ENCODE measurements at regions not wholly inside any gene's neighbourhood (a gene's known extent, or its start where the extent isn't known, plus 50 kb on each side); places are given as distances from the start of the nearest gene placed in this dataset.
"Not testable (repeated sequence)": the region's sequence is repeated elsewhere in the genome, so short reads cannot be mapped to it uniquely, and the experiment has no call there.

- DNase-seq (ENCODE audit: insufficient read length, low spot score) (no peak), FAIRE-seq (no peak)
Observed at GRCh38 chr9:80520231-80520630, 948.5 kb downstream of the TLE4 start.

- FAIRE-seq (no peak), DNase-seq (ENCODE audit: insufficient read length, low spot score) (no peak)
Observed at GRCh38 chr9:80518441-80518840, 946.7 kb downstream of the TLE4 start.

GRCh38 chr9:80516679-80517078, 944.9 kb downstream of the TLE4 start:
- FAIRE-seq (no peak), DNase-seq (ENCODE audit: insufficient read length, low spot score) (no peak)

GRCh38 chr9:80509358-80509757, 937.6 kb downstream of the TLE4 start:
- DNase-seq (ENCODE audit: insufficient read length, low spot score), result no peak
- no peak for FAIRE-seq

- FAIRE-seq (no peak), DNase-seq (ENCODE audit: insufficient read length, low spot score) (no peak)
Observed at GRCh38 chr9:80507611-80508010, 935.8 kb downstream of the TLE4 start.

- FAIRE-seq (no peak), DNase-seq (ENCODE audit: insufficient read length, low spot score) (no peak)
Observed at GRCh38 chr9:80504601-80505230, 933.0 kb downstream of the TLE4 start.

GRCh38 chr9:80503671-80504281, 932.0 kb downstream of the TLE4 start:
- no peak for DNase-seq (ENCODE audit: insufficient read length, low spot score)

GRCh38 chr9:80502306-80502705, 930.5 kb downstream of the TLE4 start:
- no peak for DNase-seq (ENCODE audit: insufficient read length, low spot score)
- no peak for FAIRE-seq

More at GRCh38 chr9:80503671-80504281, 932.0 kb downstream of the TLE4 start:
- no peak for FAIRE-seq

- DNase-seq (ENCODE audit: insufficient read length, low spot score) (no peak), FAIRE-seq (no peak)
Observed at GRCh38 chr9:80501635-80502034, 929.9 kb downstream of the TLE4 start.

- DNase-seq (ENCODE audit: insufficient read length, low spot score), result no peak
- FAIRE-seq, result no peak
Observed at GRCh38 chr9:80500300-80500699, 928.5 kb downstream of the TLE4 start.

GRCh38 chr9:80498001-80498555, 926.3 kb downstream of the TLE4 start:
- FAIRE-seq (no peak), DNase-seq (ENCODE audit: insufficient read length, low spot score) (no peak)

GRCh38 chr9:80496901-80497556, 925.3 kb downstream of the TLE4 start:
- FAIRE-seq (no peak), DNase-seq (ENCODE audit: insufficient read length, low spot score) (no peak)

GRCh38 chr9:80493258-80493657, 921.5 kb downstream of the TLE4 start:
- FAIRE-seq (no peak), DNase-seq (ENCODE audit: insufficient read length, low spot score) (no peak)

- no peak for DNase-seq (ENCODE audit: insufficient read length, low spot score)
- no peak for FAIRE-seq
Observed at GRCh38 chr9:80492221-80492620, 920.5 kb downstream of the TLE4 start.

- DNase-seq (ENCODE audit: insufficient read length, low spot score), result no peak
- no peak for FAIRE-seq
Observed at GRCh38 chr9:80491086-80491696, 919.4 kb downstream of the TLE4 start.

- FAIRE-seq, result no peak
- DNase-seq (ENCODE audit: insufficient read length, low spot score), result no peak
Observed at GRCh38 chr9:80489329-80489728, 917.6 kb downstream of the TLE4 start.

GRCh38 chr9:80485420-80486250, 913.9 kb downstream of the TLE4 start:
- FAIRE-seq (no peak), DNase-seq (ENCODE audit: insufficient read length, low spot score) (no peak)

GRCh38 chr9:80482251-80482650, 910.5 kb downstream of the TLE4 start:
- not testable (repeated sequence) for FAIRE-seq; DNase-seq (ENCODE audit: insufficient read length, low spot score)

- DNase-seq (ENCODE audit: insufficient read length, low spot score) (no peak), FAIRE-seq (no peak)
Observed at GRCh38 chr9:80467632-80468031, 895.9 kb downstream of the TLE4 start.

GRCh38 chr9:80465556-80465955, 893.8 kb downstream of the TLE4 start:
- FAIRE-seq, result no peak
- DNase-seq (ENCODE audit: insufficient read length, low spot score), result no peak

GRCh38 chr9:80449513-80449912, 877.7 kb downstream of the TLE4 start:
- FAIRE-seq, result no peak

More at GRCh38 chr9:80449513-80449912, 877.7 kb downstream of the TLE4 start:
- DNase-seq (ENCODE audit: insufficient read length, low spot score), result no peak
